GM21786 (cell line): ENCODE measurements at regions not wholly inside any gene's neighbourhood (a gene's known extent, or its start where the extent isn't known, plus 50 kb on each side); places are given as distances from the start of the nearest gene placed in this dataset.

Experiments used
- ATAC-seq: cut with Tn5 transposase; IDR thresholded peaks from one replicate; pipeline ENCODE4 v1.9.1; 2021; ENCODE audit not compliant: unreplicated experiment

GRCh38 chr3:182703233-182703632, 90.1 kb upstream of the ATP11B start:
- no peak for ATAC-seq

- ATAC-seq = no peak
Observed at GRCh38 chr3:182704926-182705325, 88.4 kb upstream of the ATP11B start.

GRCh38 chr3:182708810-182709209, 84.5 kb upstream of the ATP11B start:
- ATAC-seq = no peak

GRCh38 chr3:182709306-182709705, 84.0 kb upstream of the ATP11B start:
- no peak for ATAC-seq

GRCh38 chr3:182710557-182711157, 82.6 kb upstream of the ATP11B start:
- peak; percentile 48 for ATAC-seq

GRCh38 chr3:182711261-182711683, 82.0 kb upstream of the ATP11B start:
- ATAC-seq = no peak

- ATAC-seq = no peak
Observed at GRCh38 chr3:182711853-182712252, 81.5 kb upstream of the ATP11B start.

GRCh38 chr3:182713111-182713510, 80.2 kb upstream of the ATP11B start:
- ATAC-seq = no peak

GRCh38 chr3:182713743-182714517, 79.4 kb upstream of the ATP11B start:
- peak; percentile 35 for ATAC-seq

- no peak for ATAC-seq
Observed at GRCh38 chr3:182715006-182715405, 78.3 kb upstream of the ATP11B start.

- ATAC-seq = no peak
Observed at GRCh38 chr3:182716114-182716688, 77.1 kb upstream of the ATP11B start.

- ATAC-seq = peak; percentile 81
Observed at GRCh38 chr3:182717216-182717615, 76.1 kb upstream of the ATP11B start.

- ATAC-seq = no peak
Observed at GRCh38 chr3:182722907-182723306, 70.4 kb upstream of the ATP11B start.

- no peak for ATAC-seq
Observed at GRCh38 chr3:182723596-182723995, 69.7 kb upstream of the ATP11B start.

- no peak for ATAC-seq
Observed at GRCh38 chr3:182725372-182726251, 67.7 kb upstream of the ATP11B start.

- no peak for ATAC-seq
Observed at GRCh38 chr3:182726258-182727142, 66.8 kb upstream of the ATP11B start.

GRCh38 chr3:182728238-182728637, 65.1 kb upstream of the ATP11B start:
- no peak for ATAC-seq

- peak; percentile 74 for ATAC-seq
Observed at GRCh38 chr3:182729903-182730674, 63.2 kb upstream of the ATP11B start.

- ATAC-seq = peak; percentile 16
Observed at GRCh38 chr3:182730675-182731042, 62.6 kb upstream of the ATP11B start.

GRCh38 chr3:182731764-182732163, 61.5 kb upstream of the ATP11B start:
- ATAC-seq = no peak
